ENCODE measurements at regions not wholly inside any gene's neighbourhood (a gene's known extent, or its start where the extent isn't known, plus 50 kb on each side); places are given as distances from the start of the nearest gene placed in this dataset.

DNA sequence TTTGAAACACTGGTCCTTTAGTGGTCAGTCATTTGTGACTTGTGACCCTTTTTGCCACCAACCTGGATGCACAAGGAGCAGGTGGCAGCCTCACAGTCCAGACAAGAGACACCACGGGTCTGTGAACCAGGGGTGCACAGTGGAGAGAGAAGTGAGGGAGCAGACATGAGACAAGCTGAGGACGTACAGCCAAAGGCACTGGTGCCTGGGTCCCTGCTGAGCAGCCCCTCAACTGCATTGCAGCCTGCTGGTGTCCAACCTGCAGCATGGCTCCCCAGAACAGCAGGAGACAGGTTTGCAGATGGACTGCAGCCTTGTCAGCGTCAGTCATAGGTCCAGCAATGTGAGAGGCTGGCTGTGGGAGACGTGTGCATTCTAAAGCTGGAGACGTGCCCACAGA, 124.2 kb upstream of the FSTL4 start (continued):
- TF ChIP-seq RXRA (IDR thresholded peaks at IDR 0.05; ENCODE audit: insufficient read depth, low read depth, low read length) (no peak), CHD1 (IDR thresholded peaks at IDR 0.05; ENCODE audit: low read depth, low read length) (no peak)
